ENCODE measurements at regions not wholly inside any gene's neighbourhood (a gene's known extent, or its start where the extent isn't known, plus 50 kb on each side); places are given as distances from the start of the nearest gene placed in this dataset.

DNA sequence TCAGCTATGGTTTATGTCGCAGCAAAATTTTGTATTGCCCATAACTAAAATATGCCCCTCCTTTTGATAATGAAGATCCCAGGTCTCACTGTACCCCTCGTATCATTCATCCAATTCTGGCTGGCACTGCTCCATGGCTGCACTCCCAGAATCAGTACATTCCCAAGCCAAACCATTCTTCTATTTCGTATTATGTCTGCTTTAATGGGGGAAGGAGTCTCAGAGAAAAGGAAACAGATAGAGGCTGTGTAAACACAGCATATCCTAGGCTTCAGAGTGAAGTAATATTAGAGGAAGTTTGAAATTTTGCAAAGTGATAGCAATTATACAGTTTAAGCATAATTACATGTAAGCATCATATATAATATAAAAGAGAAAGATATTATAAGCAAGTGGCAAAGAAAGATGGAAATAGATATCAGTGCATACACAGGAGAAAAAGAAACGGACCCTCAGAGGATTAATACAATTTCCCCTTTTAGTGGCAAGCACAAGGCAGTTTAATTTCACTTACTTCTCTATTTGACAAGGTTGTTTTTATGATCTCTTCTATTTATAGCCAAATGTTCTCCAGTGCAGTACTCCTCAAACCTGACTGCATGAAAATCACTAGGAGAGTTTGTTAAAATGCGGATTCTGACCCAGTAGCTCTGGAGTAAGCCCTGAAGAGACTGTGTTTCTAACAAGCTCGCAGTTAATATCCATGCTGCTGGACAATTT lies 56.5 kb upstream of the TENT5A start:
- no peak overlapping the region for H3K27ac Mint-ChIP-seq

DNA sequence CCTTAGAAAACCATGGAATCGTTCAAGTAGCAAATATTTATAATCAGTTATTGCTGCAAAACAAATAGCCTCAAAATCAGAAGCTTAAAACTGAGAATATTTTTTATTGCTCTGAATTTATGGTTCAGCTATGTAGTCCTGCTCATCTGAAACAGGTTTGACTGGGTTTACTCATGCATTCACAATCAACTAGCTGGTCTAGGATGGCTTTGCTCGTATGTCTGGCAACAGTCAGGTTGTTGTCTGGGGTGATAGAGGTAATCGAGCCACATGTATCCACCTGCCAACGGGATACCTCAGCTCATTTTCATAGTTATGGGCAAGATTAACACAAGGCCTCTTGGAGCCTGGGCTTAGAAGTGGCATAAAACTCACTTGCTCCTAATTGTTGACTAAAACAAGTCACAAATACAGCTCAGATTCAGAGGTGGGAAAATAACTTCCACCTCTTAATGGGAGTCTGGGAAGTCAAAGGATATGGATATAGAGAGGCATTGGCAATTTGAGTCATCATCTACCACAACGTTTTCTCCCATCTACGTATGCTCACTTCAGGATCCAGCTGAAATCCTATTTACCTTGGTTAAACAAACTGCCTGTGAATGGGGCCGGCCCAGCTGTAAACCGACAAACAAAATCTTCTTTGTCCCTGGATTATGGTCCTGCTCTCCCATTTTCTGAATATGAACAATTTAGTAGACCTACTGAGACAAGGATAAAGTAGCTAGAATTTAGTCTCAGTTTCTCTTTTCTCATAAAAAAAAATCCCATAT lies 54.5 kb upstream of the TENT5A start:
- Mint-ChIP-seq H3K9me3 (no peaks in the 10 kb centered on the region), H3K4me1 (no peaks in the 10 kb centered on the region), H3K36me3 (ENCODE audit: low read depth) (no peaks in the 10 kb centered on the region), H3K27me3 (ENCODE audit: low read depth, poor library complexity) (peaks cover 3% of the 10 kb centered on the region), H3K27ac (no peak overlapping the region), H3K4me3 (no peak overlapping the region)
- DNase-seq: no peak
- TF ChIP-seq, protein P1, sequence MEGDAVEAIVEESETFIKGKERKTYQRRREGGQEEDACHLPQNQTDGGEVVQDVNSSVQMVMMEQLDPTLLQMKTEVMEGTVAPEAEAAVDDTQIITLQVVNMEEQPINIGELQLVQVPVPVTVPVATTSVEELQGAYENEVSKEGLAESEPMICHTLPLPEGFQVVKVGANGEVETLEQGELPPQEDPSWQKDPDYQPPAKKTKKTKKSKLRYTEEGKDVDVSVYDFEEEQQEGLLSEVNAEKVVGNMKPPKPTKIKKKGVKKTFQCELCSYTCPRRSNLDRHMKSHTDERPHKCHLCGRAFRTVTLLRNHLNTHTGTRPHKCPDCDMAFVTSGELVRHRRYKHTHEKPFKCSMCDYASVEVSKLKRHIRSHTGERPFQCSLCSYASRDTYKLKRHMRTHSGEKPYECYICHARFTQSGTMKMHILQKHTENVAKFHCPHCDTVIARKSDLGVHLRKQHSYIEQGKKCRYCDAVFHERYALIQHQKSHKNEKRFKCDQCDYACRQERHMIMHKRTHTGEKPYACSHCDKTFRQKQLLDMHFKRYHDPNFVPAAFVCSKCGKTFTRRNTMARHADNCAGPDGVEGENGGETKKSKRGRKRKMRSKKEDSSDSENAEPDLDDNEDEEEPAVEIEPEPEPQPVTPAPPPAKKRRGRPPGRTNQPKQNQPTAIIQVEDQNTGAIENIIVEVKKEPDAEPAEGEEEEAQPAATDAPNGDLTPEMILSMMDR (IDR thresholded peaks at IDR 0.05): no peak

More for the DNA sequence above, 56.5 kb upstream of the TENT5A start:
- TF ChIP-seq, protein P1 (IDR thresholded peaks at IDR 0.05): no peak
- Mint-ChIP-seq H3K4me3 (no peak overlapping the region), H3K4me1 (no peaks in the 10 kb centered on the region), H3K9me3 (no peaks in the 10 kb centered on the region), H3K36me3 (ENCODE audit: low read depth) (no peaks in the 10 kb centered on the region), H3K27me3 (ENCODE audit: low read depth, poor library complexity) (peaks cover 3% of the 10 kb centered on the region)
- DNase-seq: no peak

DNA sequence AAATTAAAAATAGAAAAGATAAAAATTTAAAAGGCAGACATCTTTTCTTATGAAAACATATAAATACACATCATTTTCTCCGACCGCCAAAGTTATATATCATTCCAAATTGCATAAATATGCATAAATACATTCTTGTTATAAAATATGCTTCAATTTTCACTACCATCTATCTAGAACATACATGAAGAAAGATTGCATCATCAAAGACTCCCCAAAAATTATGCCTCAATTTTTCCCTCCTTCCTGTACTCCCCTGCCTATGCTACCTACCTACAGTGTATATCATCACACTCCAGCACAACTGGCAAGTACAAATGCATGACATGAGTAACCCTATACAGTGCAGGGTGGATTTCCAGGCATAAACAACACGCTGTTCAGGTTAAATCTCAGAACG lies 49.9 kb upstream of the TENT5A start:
- H3K9me3 Mint-ChIP-seq: no peaks in the 10 kb centered on the region
- H3K4me3 Mint-ChIP-seq: no peak overlapping the region
- no peak overlapping the region for H3K27ac Mint-ChIP-seq
- no peaks in the 10 kb centered on the region for H3K4me1 Mint-ChIP-seq
- no peak for DNase-seq
- TF ChIP-seq, protein P1 (IDR thresholded peaks at IDR 0.05): no peak
- H3K27me3 Mint-ChIP-seq (ENCODE audit: low read depth, poor library complexity): peaks cover 3% of the 10 kb centered on the region
- no peaks in the 10 kb centered on the region for H3K36me3 Mint-ChIP-seq (ENCODE audit: low read depth)

All from nephron progenitor cell (in vitro differentiated cells).